ENCODE measurements at regions not wholly inside any gene's neighbourhood (a gene's known extent, or its start where the extent isn't known, plus 50 kb on each side); places are given as distances from the start of the nearest gene placed in this dataset.

DNA sequence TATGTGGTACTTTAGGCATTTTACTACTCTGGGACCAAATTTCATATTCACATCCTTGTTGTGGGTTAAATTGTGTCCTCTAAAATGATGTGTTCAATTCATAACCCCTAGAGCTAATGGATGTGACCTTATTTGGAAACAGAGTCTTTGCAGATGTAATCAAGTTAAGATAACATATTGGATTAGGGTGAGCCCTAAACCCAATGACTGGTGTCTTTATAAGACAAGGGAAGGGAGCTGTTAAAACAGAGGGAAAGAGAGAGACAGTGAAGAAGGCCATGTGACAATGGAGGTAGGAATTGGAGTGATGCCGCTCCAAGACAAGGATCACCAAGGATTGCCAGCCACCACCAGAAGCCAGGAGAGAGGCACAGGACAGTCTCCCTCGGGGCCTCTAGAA lies 220.0 kb downstream of the ADGRG6 start:
- no peaks in the 10 kb centered on the region for H3K27me3 ChIP-seq (replicated peaks; ENCODE audit: control insufficient read depth, insufficient read depth, low read length)
- no peak overlapping the region for H3K4me3 ChIP-seq (replicated peaks; ENCODE audit: low read depth, low read length)
- DNase-seq (ENCODE audit: extremely low read depth, insufficient read length): no peak
- TF ChIP-seq, protein P1, sequence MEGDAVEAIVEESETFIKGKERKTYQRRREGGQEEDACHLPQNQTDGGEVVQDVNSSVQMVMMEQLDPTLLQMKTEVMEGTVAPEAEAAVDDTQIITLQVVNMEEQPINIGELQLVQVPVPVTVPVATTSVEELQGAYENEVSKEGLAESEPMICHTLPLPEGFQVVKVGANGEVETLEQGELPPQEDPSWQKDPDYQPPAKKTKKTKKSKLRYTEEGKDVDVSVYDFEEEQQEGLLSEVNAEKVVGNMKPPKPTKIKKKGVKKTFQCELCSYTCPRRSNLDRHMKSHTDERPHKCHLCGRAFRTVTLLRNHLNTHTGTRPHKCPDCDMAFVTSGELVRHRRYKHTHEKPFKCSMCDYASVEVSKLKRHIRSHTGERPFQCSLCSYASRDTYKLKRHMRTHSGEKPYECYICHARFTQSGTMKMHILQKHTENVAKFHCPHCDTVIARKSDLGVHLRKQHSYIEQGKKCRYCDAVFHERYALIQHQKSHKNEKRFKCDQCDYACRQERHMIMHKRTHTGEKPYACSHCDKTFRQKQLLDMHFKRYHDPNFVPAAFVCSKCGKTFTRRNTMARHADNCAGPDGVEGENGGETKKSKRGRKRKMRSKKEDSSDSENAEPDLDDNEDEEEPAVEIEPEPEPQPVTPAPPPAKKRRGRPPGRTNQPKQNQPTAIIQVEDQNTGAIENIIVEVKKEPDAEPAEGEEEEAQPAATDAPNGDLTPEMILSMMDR (IDR thresholded peaks at IDR 0.05; ENCODE audit: insufficient read depth, low read length, poor library complexity, severe bottlenecking): no peak
- H3K36me3 ChIP-seq (ENCODE audit: control insufficient read depth, insufficient read depth, low read length): no peaks in the 10 kb centered on the region

DNA sequence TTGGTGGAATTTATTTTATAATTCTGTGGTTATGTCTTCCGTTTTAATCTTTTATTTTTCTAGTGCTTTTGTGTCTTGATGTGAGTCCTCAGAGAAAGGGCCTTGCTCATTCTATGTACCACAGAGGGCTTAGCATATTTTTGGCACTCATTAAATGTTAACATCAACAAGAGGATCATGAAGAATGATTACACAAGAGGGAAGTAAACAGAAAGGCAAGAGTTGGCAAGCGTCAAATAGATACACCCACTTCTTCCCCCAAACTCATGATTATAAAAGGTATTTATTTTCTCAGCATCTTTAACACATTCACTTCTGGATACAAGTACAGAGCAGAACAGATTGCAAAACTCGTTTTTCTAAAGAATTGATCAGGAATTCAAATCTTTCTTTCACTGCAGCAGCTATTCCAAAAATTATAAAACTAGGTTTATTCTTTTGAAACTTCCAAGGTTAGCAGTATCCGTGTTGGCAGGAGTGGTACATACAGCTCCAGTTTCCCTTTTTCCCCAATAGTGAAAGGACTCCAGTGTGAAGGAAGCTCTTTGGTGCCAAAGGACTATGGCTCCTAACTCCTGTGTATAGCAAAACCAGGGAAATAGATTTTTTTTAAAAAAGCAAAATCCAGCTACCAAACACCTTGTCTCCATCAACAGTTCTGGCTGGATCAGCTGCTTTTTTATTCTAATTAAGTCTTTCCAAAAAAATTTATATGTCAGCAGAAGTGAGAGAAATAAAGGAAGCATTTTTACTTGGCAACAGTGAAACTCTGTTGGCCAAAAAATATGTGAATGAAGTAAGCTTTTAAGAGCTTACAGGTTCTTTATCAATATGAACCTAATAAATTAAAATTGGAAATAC lies 221.9 kb downstream of the ADGRG6 start:
- TF ChIP-seq, protein P1 (IDR thresholded peaks at IDR 0.05; ENCODE audit: insufficient read depth, low read length, poor library complexity, severe bottlenecking): no peak
- no peaks in the 10 kb centered on the region for H3K27me3 ChIP-seq (replicated peaks; ENCODE audit: control insufficient read depth, insufficient read depth, low read length)
- no peaks in the 10 kb centered on the region for H3K36me3 ChIP-seq (ENCODE audit: control insufficient read depth, insufficient read depth, low read length)
- H3K4me3 ChIP-seq (replicated peaks; ENCODE audit: low read depth, low read length): no peak overlapping the region
- DNase-seq (ENCODE audit: extremely low read depth, insufficient read length): no peak

GRCh38 chr6:142530566-142530965 lies 228.8 kb downstream of the ADGRG6 start:
- no peaks in the 10 kb centered on the region for H3K27me3 ChIP-seq (replicated peaks; ENCODE audit: control insufficient read depth, insufficient read depth, low read length)
- H3K36me3 ChIP-seq (ENCODE audit: control insufficient read depth, insufficient read depth, low read length): no peaks in the 10 kb centered on the region
- H3K4me3 ChIP-seq (replicated peaks; ENCODE audit: low read depth, low read length): no peak overlapping the region
- no peak for DNase-seq (ENCODE audit: extremely low read depth, insufficient read length)
- TF ChIP-seq, protein P1 (IDR thresholded peaks at IDR 0.05; ENCODE audit: insufficient read depth, low read length, poor library complexity, severe bottlenecking): no peak

DNA sequence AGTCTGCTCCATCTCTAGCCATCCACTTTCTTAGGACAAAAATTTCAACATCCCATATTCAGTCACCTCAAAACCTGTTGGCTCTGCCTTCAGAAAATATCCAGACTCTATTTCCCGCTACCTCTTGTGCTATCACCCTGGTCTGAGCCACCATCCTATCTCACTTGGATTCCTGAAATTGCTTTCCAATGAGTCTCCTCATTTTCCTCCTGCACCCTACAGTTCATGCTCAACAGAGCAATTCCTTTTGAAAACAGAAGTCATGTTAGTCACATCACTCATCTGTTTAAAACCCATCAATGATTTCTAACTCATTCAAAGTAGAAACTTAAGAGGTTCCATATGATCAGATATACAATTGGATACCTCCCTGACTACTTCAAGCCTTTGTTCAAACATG lies 229.9 kb downstream of the ADGRG6 start:
- TF ChIP-seq, protein P1 (IDR thresholded peaks at IDR 0.05; ENCODE audit: insufficient read depth, low read length, poor library complexity, severe bottlenecking): no peak
- no peaks in the 10 kb centered on the region for H3K27me3 ChIP-seq (replicated peaks; ENCODE audit: control insufficient read depth, insufficient read depth, low read length)
- H3K4me3 ChIP-seq (replicated peaks; ENCODE audit: low read depth, low read length): no peak overlapping the region
- DNase-seq (ENCODE audit: extremely low read depth, insufficient read length): no peak
- H3K36me3 ChIP-seq (ENCODE audit: control insufficient read depth, insufficient read depth, low read length): no peaks in the 10 kb centered on the region

- H3K27me3 ChIP-seq (replicated peaks; ENCODE audit: control insufficient read depth, insufficient read depth, low read length): no peaks in the 10 kb centered on the region
- no peak for DNase-seq (ENCODE audit: extremely low read depth, insufficient read length)
- no peak overlapping the region for H3K4me3 ChIP-seq (replicated peaks; ENCODE audit: low read depth, low read length)
- H3K36me3 ChIP-seq (ENCODE audit: control insufficient read depth, insufficient read depth, low read length): no peaks in the 10 kb centered on the region
- TF ChIP-seq, protein P1 (IDR thresholded peaks at IDR 0.05; ENCODE audit: insufficient read depth, low read length, poor library complexity, severe bottlenecking): no peak
These were observed 232.3 kb downstream of the ADGRG6 start for GRCh38 chr6:142534076-142534475.
